ENCODE measurements at regions not wholly inside any gene's neighbourhood (a gene's known extent, or its start where the extent isn't known, plus 50 kb on each side); places are given as distances from the start of the nearest gene placed in this dataset.

DNA sequence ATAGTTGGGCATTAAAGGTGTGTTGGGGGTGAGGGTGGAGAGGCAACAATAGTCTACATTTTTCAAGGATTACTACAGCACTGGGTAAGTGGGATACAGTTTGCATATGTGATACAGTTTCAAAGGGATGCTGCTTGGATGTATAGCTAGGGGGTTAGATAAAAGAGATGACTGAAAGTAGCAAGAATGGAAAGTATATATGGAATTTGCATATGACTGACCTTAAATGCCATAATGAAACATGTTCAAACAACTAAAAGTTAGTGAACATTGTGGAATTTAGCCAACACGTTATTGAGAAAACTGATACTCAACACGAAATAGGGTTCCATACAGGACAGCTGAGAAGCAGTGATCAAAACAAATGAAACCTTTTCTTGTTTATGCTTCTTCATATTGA lies 124.8 kb upstream of the CHRM3 start:
- TF ChIP-seq POLR2AphosphoS5 (IDR thresholded peaks at IDR 0.05; ENCODE audit: insufficient read depth in 1 of 2, low read depth in 1 of 2) (no peak), CTCF (IDR thresholded peaks at IDR 0.05) (no peak), POLR2A (IDR thresholded peaks at IDR 0.05) (no peak)

Data from vagina (tissue), 2 donors.